GM18858 (cell line): ENCODE measurements at regions not wholly inside any gene's neighbourhood (a gene's known extent, or its start where the extent isn't known, plus 50 kb on each side); places are given as distances from the start of the nearest gene placed in this dataset.

Experiments
- ATAC-seq: cut with Tn5 transposase; IDR thresholded peaks from one replicate; pipeline ENCODE4 v1.9.1; 2021; ENCODE audit not compliant: unreplicated experiment

- no peak for ATAC-seq
These were observed 92.6 kb upstream of the ATP2B1 start for GRCh38 chr12:89801284-89801683.

- ATAC-seq: no peak
These were observed 91.8 kb upstream of the ATP2B1 start for GRCh38 chr12:89800435-89800834.

GRCh38 chr12:89799316-89799715 lies 90.7 kb upstream of the ATP2B1 start:
- ATAC-seq: no peak

GRCh38 chr12:89797436-89797835 lies 88.8 kb upstream of the ATP2B1 start:
- ATAC-seq: no peak

GRCh38 chr12:89796798-89797382 lies 88.3 kb upstream of the ATP2B1 start:
- ATAC-seq: no peak

- no peak for ATAC-seq
These were observed 85.3 kb upstream of the ATP2B1 start for GRCh38 chr12:89793946-89794345.

- no peak for ATAC-seq
These were observed 82.6 kb upstream of the ATP2B1 start for GRCh38 chr12:89791286-89791685.

GRCh38 chr12:89789862-89790261 lies 81.2 kb upstream of the ATP2B1 start:
- ATAC-seq: peak; percentile 89

GRCh38 chr12:89787763-89788162 lies 79.1 kb upstream of the ATP2B1 start:
- no peak for ATAC-seq

- ATAC-seq: no peak
These were observed 77.7 kb upstream of the ATP2B1 start for GRCh38 chr12:89786177-89786810.

GRCh38 chr12:89783359-89784060 lies 74.9 kb upstream of the ATP2B1 start:
- no peak for ATAC-seq

- no peak for ATAC-seq
These were observed 74.2 kb upstream of the ATP2B1 start for GRCh38 chr12:89782807-89783206.

- no peak for ATAC-seq
These were observed 73.4 kb upstream of the ATP2B1 start for GRCh38 chr12:89781946-89782550.

- no peak for ATAC-seq
These were observed 72.5 kb upstream of the ATP2B1 start for GRCh38 chr12:89781156-89781555.

GRCh38 chr12:89779090-89779489 lies 70.5 kb upstream of the ATP2B1 start:
- ATAC-seq: no peak

- no peak for ATAC-seq
These were observed 69.2 kb upstream of the ATP2B1 start for GRCh38 chr12:89777733-89778379.

- no peak for ATAC-seq
These were observed 67.3 kb upstream of the ATP2B1 start for GRCh38 chr12:89775986-89776365.

- no peak for ATAC-seq
These were observed 66.7 kb upstream of the ATP2B1 start for GRCh38 chr12:89775063-89775985.

- no peak for ATAC-seq
These were observed 66.0 kb upstream of the ATP2B1 start for GRCh38 chr12:89774645-89775044.

GRCh38 chr12:89770391-89770790 lies 61.8 kb upstream of the ATP2B1 start:
- no peak for ATAC-seq

- ATAC-seq: no peak
These were observed 60.8 kb upstream of the ATP2B1 start for GRCh38 chr12:89769483-89769818.
